Epithelial cell of proximal tubule (primary cell): ENCODE measurements at regions not wholly inside any gene's neighbourhood (a gene's known extent, or its start where the extent isn't known, plus 50 kb on each side); places are given as distances from the start of the nearest gene placed in this dataset.
A peak's percentile ranks its signal among the peaks of the same experiment; 100 is the strongest.

ENCODE experiments used
- DNase-seq: peaks from one replicate; pipeline ENCODE4 v3.0.0-alpha.2; 2011; ENCODE audit warnings: low read depth
- H3K4me3 ChIP-seq: 2 replicates; pipeline ENCODE4 v1.5.1; 2011; ENCODE audit warnings: low read depth, mild to moderate bottlenecking, low read length
- TF ChIP-seq, protein P1 (sequence below): conservative IDR thresholded peaks from 2 replicates; pipeline ENCODE4 v1.5.1; 2012; ENCODE audit warnings: low read depth, mild to moderate bottlenecking, low read length

GRCh38 chr7:53318566-53318965 is 283.1 kb downstream of the POM121L12 start:
- H3K4me3 ChIP-seq = no peak overlapping the region
- no peak for DNase-seq
- TF ChIP-seq, protein P1, sequence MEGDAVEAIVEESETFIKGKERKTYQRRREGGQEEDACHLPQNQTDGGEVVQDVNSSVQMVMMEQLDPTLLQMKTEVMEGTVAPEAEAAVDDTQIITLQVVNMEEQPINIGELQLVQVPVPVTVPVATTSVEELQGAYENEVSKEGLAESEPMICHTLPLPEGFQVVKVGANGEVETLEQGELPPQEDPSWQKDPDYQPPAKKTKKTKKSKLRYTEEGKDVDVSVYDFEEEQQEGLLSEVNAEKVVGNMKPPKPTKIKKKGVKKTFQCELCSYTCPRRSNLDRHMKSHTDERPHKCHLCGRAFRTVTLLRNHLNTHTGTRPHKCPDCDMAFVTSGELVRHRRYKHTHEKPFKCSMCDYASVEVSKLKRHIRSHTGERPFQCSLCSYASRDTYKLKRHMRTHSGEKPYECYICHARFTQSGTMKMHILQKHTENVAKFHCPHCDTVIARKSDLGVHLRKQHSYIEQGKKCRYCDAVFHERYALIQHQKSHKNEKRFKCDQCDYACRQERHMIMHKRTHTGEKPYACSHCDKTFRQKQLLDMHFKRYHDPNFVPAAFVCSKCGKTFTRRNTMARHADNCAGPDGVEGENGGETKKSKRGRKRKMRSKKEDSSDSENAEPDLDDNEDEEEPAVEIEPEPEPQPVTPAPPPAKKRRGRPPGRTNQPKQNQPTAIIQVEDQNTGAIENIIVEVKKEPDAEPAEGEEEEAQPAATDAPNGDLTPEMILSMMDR = no peak

GRCh38 chr7:53325061-53325460 is 289.6 kb downstream of the POM121L12 start:
- TF ChIP-seq, protein P1 = no peak

DNA sequence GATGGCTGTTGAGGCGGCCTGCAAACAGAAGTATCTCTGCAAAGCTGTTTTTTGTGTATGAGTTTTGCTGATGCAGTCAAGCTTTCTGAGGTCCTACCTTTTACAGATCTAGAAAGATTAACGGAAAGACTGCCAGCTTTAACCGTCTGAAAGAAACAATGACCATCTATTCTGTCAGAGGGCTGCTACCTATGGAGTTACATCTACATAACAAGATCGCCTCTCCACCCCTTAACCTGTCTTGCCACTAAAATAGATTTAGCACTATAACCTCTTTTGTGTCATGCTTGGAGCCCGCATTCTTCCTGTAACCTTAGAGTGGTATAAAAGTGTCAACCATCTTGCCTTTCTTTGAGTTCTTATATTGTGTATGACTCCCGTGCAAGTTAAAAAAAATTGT is 291.2 kb downstream of the POM121L12 start:
- H3K4me3 ChIP-seq = no peak overlapping the region
- DNase-seq = no peak
- TF ChIP-seq, protein P1 = no peak

More at GRCh38 chr7:53325061-53325460, 289.6 kb downstream of the POM121L12 start:
- no peak overlapping the region for H3K4me3 ChIP-seq
- no peak for DNase-seq

DNA sequence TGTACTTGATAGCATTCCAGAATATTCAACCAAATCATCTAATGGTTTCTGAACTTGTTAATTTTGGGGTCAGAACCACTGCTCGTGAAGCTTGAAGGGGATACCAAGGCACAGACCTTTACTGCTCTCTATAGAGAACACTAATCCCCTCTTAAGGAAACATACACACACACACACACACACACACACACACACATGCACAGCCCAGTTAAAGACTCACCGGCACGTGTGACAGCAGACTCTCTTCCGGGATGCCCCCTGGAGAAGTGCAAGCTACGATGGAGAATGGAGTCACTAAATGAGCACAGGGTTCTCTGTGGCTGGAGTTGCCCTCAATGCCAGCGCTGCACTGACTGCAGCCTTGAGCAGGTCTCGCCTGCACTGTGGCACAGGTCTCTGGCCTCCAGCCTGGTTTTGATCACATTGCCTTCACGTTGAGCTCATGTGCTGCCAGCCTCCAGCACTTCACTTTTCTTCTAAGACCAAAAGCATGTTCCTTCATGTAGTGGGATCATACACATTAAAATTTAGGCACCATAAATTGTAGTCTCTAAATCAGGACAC is 300.8 kb downstream of the POM121L12 start:
- DNase-seq = no peak
- TF ChIP-seq, protein P1 = no peak
- no peak overlapping the region for H3K4me3 ChIP-seq

DNA sequence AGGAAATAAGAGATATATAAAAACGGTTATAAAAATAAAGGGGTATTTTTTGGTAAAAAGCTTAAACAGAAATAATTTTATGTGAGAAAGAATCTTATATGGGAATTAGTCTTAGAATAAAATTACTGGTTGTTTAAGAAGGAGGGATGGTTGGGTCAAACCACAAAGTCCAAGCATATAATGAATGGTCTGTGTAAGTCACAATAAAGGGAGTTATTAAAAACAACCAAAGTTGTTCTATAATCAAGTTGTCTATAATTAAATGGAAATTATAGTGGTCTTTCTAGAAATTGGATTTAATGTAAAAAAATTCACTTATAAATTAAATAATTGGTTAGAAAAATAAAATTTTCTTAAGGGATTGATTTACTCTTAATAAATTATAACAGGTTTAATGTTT is 304.8 kb downstream of the POM121L12 start:
- TF ChIP-seq, protein P1 = no peak

DNA sequence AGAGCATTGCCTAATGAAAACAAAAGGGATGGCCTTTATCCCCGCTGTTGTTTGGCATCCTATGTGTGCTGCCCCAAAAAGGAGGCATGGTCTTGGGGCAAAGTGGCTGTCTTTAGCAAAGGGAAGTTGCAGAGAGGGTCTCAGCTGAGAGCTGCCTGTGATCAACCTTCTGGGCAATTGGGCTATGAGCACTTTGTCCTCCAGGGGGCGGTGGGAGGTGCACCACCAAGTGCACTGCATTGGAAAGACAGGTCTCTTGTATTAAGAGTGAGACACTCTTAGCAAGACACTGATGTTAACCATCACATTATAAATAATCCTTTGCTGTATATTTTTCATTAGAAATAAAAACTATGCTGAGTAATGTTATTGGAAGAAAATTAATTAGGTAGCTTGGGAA is 314.8 kb downstream of the POM121L12 start:
- no peak for DNase-seq
- H3K4me3 ChIP-seq = no peak overlapping the region
- TF ChIP-seq, protein P1 = peak; percentile 93

More for the DNA sequence above, 304.8 kb downstream of the POM121L12 start:
- no peak for DNase-seq
- H3K4me3 ChIP-seq = no peak overlapping the region

- DNase-seq = peak; percentile 52
- TF ChIP-seq, protein P1 = no peak
- no peak overlapping the region for H3K4me3 ChIP-seq
Observed at GRCh38 chr7:53351681-53352080, 316.2 kb downstream of the POM121L12 start.
